LNCaP clone FGC (cell line): ENCODE measurements at regions not wholly inside any gene's neighbourhood (a gene's known extent, or its start where the extent isn't known, plus 50 kb on each side); places are given as distances from the start of the nearest gene placed in this dataset.

Experiments used
- DNase-seq: peaks from one replicate; pipeline ENCODE4 v3.0.0-alpha.2; 2011; ENCODE audit warnings: low read depth
- H3K4me3 ChIP-seq: 2 replicates; pipeline ENCODE4 v1.5.1; 2011; ENCODE audit warnings: mild to moderate bottlenecking, low read depth, low read length, control low read depth
- CTCF ChIP-seq: IDR thresholded peaks from 2 replicates; pipeline ENCODE4 v1.5.1; 2012; ENCODE audit warnings: mild to moderate bottlenecking; ENCODE audit not compliant: control insufficient read depth, insufficient read depth; ENCODE audit errors: extremely low read depth

- H3K4me3 ChIP-seq = no peak overlapping the region
- no peak for TF ChIP-seq CTCF
- DNase-seq = no peak
Observed at GRCh38 chr19:28680111-28680510, 532.8 kb downstream of the UQCRFS1 start.

GRCh38 chr19:28670836-28671235 lies 542.1 kb downstream of the UQCRFS1 start:
- no peak for TF ChIP-seq CTCF
- no peak overlapping the region for H3K4me3 ChIP-seq
- no peak for DNase-seq

GRCh38 chr19:28669804-28670203 lies 543.1 kb downstream of the UQCRFS1 start:
- no peak overlapping the region for H3K4me3 ChIP-seq
- no peak for TF ChIP-seq CTCF
- no peak for DNase-seq

GRCh38 chr19:28667348-28667977 lies 545.5 kb downstream of the UQCRFS1 start:
- DNase-seq = no peak
- no peak for TF ChIP-seq CTCF
- no peak overlapping the region for H3K4me3 ChIP-seq

- no peak for TF ChIP-seq CTCF
- no peak for DNase-seq
- no peak overlapping the region for H3K4me3 ChIP-seq
Observed at GRCh38 chr19:28665748-28666147, 547.2 kb downstream of the UQCRFS1 start.

GRCh38 chr19:28656644-28657043 lies 556.3 kb downstream of the UQCRFS1 start:
- no peak overlapping the region for H3K4me3 ChIP-seq
- TF ChIP-seq CTCF = no peak
- DNase-seq = no peak

- no peak for TF ChIP-seq CTCF
Observed at GRCh38 chr19:28655054-28655453, 557.9 kb downstream of the UQCRFS1 start.

More at GRCh38 chr19:28655054-28655453, 557.9 kb downstream of the UQCRFS1 start:
- H3K4me3 ChIP-seq = no peak overlapping the region
- no peak for DNase-seq
